ENCODE measurements at regions not wholly inside any gene's neighbourhood (a gene's known extent, or its start where the extent isn't known, plus 50 kb on each side); places are given as distances from the start of the nearest gene placed in this dataset.

DNA sequence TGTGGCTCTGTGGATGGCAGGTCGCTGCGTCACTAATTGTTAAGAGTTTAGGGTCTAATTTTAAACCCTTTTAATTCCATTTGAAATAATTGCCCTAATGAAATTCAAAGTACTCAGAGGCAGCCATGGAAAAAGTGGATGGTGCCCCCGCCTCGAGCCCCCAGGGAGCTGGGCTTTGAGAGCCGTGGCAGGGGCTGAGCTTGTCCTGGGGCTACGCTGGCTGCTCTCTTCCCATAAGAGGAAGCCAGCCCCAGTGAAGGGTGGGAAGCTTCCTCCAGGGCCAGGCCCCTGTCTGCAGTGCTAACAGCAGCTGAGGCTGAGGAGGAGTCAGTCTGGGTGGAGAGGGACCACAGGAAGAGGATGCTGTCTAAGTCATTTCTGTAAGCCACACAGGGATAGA, 315.0 kb upstream of the POU3F1 start:
- Mint-ChIP-seq H3K4me3 (no peak overlapping the region), H3K9me3 (peaks cover 11% of the 10 kb centered on the region), H3K4me1 (peaks cover 11% of the 10 kb centered on the region), H3K27me3 (ENCODE audit: insufficient read depth, low read depth, poor library complexity) (no peaks in the 10 kb centered on the region), H3K36me3 (ENCODE audit: low read depth) (peaks cover 8% of the 10 kb centered on the region), H3K27ac (no peak overlapping the region)
- H3K4me2 ChIP-seq, result no peak overlapping the region
- H3K27ac ChIP-seq (ENCODE audit: low read depth), result no peak overlapping the region
- ATAC-seq, result no peak
- no peaks in the 10 kb centered on the region for H4K20me1 ChIP-seq (replicated peaks; ENCODE audit: insufficient read depth)
- TF ChIP-seq STAT1 (IDR thresholded peaks at IDR 0.05; ENCODE audit: unreplicated experiment) (no peak), EZH2 (IDR thresholded peaks at IDR 0.05; ENCODE audit: low read depth, unreplicated experiment) (no peak), POLR2AphosphoS5 (IDR thresholded peaks at IDR 0.05; ENCODE audit: low read depth) (no peak)
- TF ChIP-seq, protein P1, sequence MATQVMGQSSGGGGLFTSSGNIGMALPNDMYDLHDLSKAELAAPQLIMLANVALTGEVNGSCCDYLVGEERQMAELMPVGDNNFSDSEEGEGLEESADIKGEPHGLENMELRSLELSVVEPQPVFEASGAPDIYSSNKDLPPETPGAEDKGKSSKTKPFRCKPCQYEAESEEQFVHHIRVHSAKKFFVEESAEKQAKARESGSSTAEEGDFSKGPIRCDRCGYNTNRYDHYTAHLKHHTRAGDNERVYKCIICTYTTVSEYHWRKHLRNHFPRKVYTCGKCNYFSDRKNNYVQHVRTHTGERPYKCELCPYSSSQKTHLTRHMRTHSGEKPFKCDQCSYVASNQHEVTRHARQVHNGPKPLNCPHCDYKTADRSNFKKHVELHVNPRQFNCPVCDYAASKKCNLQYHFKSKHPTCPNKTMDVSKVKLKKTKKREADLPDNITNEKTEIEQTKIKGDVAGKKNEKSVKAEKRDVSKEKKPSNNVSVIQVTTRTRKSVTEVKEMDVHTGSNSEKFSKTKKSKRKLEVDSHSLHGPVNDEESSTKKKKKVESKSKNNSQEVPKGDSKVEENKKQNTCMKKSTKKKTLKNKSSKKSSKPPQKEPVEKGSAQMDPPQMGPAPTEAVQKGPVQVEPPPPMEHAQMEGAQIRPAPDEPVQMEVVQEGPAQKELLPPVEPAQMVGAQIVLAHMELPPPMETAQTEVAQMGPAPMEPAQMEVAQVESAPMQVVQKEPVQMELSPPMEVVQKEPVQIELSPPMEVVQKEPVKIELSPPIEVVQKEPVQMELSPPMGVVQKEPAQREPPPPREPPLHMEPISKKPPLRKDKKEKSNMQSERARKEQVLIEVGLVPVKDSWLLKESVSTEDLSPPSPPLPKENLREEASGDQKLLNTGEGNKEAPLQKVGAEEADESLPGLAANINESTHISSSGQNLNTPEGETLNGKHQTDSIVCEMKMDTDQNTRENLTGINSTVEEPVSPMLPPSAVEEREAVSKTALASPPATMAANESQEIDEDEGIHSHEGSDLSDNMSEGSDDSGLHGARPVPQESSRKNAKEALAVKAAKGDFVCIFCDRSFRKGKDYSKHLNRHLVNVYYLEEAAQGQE (IDR thresholded peaks at IDR 0.05; ENCODE audit: unreplicated experiment), result no peak
- no peak for DNase-seq (ENCODE audit: low spot score)
- no peaks in the 10 kb centered on the region for H3F3A ChIP-seq (replicated peaks; ENCODE audit: low read depth)
- H3K4me1 ChIP-seq (ENCODE audit: insufficient read depth), result peaks cover 14% of the 10 kb centered on the region
- no peaks in the 10 kb centered on the region for H3K9me2 ChIP-seq (ENCODE audit: insufficient read depth)
- H3K79me2 ChIP-seq (replicated peaks; ENCODE audit: insufficient read depth), result no peaks in the 10 kb centered on the region
- no peak overlapping the region for H2AFZ ChIP-seq
- H3K27me3 ChIP-seq (ENCODE audit: insufficient read depth), result no peaks in the 10 kb centered on the region
- H3K4me3 ChIP-seq, result no peak overlapping the region
- no peaks in the 10 kb centered on the region for H3K36me3 ChIP-seq (ENCODE audit: insufficient read depth)

DNA sequence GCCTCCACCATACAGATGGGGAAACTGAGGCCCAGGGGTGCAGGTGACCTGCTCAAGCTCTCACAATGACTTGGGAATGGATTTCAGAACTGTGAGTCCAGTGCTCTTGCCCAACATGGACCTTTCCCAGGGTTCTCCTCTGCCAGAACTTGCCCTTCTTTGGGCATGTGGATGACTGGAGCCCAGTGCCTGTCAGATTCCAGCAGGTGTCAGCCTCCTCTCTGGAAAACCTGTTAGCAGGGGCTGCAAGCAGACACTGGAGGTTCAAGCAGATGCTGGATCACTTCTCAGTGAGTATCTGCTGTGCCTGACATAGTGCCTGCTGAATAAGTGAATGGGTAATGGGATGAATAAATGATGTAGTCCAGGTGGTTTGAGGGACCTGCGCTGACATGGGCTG, 314.2 kb upstream of the POU3F1 start:
- ATAC-seq, result peak; percentile 58
- H3K27ac Mint-ChIP-seq, result no peak overlapping the region

More for the DNA sequence above, 314.2 kb upstream of the POU3F1 start:
- Histone ChIP-seq H3K27ac (ENCODE audit: low read depth) (no peak overlapping the region), H4K20me1 (replicated peaks; ENCODE audit: insufficient read depth) (no peaks in the 10 kb centered on the region), H3K4me2 (no peak overlapping the region), H3K79me2 (replicated peaks; ENCODE audit: insufficient read depth) (no peaks in the 10 kb centered on the region), H3K4me3 (no peak overlapping the region), H3K9me2 (ENCODE audit: insufficient read depth) (no peaks in the 10 kb centered on the region), H2AFZ (no peak overlapping the region), H3K4me1 (ENCODE audit: insufficient read depth) (peaks cover 14% of the 10 kb centered on the region), H3K36me3 (ENCODE audit: insufficient read depth) (no peaks in the 10 kb centered on the region), H3K27me3 (ENCODE audit: insufficient read depth) (no peaks in the 10 kb centered on the region), H3F3A (replicated peaks; ENCODE audit: low read depth) (no peaks in the 10 kb centered on the region)
- Mint-ChIP-seq H3K4me3 (no peak overlapping the region), H3K36me3 (ENCODE audit: low read depth) (peaks cover 13% of the 10 kb centered on the region), H3K9me3 (peaks cover 11% of the 10 kb centered on the region), H3K27me3 (ENCODE audit: insufficient read depth, low read depth, poor library complexity) (no peaks in the 10 kb centered on the region), H3K4me1 (peaks cover 11% of the 10 kb centered on the region)
- DNase-seq (ENCODE audit: low spot score), result peak; percentile 8
- TF ChIP-seq CTCF (conservative IDR thresholded peaks at IDR 0.05; ENCODE audit: low read depth in 2 of 2) (peak; percentile 39 to 74), EZH2phosphoT487 (IDR thresholded peaks at IDR 0.05; ENCODE audit: unreplicated experiment) (no peak)

Measured in GM23338 (cell line).